ENCODE measurements at regions not wholly inside any gene's neighbourhood (a gene's known extent, or its start where the extent isn't known, plus 50 kb on each side); places are given as distances from the start of the nearest gene placed in this dataset.

DNA sequence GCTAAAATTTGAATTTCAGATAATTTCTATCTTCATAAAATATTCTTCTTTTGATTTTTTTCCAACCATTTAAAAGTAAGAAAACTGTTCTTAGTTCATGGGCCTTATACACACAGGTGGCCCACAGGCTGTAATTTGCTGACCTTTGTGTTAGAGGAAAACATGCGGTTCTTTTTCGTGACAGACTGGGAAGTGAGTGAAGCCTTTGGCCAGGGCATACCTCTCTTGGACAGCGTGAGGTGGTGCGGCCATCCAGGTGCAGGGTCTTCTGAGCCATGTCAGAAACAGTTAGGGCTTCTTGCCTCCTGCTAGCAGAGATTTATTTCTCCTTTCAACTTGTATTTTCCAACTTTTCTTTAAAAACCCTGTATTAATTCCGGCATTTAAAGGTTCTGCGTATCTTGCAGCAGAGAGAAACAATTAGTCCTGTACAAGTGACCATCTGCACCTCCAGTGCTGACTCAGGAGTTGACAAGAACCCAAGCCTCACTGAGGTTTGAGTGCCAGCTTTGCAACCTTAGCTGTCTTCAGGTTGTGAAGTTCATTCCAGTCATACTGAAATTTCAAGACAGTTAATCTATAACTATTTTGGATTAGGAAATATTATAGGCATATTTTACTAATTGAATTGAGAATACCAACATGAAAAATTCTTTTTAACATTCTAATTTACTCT lies 177.8 kb downstream of the LY86 start:
- no peak overlapping the region for H3K4me3 ChIP-seq (replicated peaks in 1 of 2; ENCODE audit: low read depth in 2 of 2, low read length in 2 of 2)
- DNase-seq (ENCODE audit: low read depth in 2 of 2), result no peak
- TF ChIP-seq, protein P1, sequence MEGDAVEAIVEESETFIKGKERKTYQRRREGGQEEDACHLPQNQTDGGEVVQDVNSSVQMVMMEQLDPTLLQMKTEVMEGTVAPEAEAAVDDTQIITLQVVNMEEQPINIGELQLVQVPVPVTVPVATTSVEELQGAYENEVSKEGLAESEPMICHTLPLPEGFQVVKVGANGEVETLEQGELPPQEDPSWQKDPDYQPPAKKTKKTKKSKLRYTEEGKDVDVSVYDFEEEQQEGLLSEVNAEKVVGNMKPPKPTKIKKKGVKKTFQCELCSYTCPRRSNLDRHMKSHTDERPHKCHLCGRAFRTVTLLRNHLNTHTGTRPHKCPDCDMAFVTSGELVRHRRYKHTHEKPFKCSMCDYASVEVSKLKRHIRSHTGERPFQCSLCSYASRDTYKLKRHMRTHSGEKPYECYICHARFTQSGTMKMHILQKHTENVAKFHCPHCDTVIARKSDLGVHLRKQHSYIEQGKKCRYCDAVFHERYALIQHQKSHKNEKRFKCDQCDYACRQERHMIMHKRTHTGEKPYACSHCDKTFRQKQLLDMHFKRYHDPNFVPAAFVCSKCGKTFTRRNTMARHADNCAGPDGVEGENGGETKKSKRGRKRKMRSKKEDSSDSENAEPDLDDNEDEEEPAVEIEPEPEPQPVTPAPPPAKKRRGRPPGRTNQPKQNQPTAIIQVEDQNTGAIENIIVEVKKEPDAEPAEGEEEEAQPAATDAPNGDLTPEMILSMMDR (IDR thresholded peaks at IDR 0.05; ENCODE audit: low read depth, low read length), result no peak

DNA sequence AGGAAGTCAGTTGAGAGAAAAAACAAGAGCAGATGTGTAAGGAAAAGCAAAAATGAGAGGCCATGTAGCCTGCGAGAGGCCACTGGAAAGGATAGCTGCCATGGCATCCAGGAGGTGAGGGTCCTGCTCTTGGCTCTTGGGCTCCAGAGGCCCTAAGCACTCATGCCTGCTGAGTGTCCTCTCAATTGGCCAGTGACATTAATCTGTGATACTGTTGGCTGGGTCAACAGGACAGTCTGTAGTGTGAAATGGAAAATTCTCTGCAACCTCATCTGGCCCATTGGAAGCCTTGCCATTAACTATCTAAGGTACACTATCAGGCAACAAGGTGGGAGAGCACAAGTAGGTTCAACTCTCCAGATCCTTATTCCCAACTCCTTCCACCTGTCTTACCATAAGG lies 180.9 kb downstream of the LY86 start:
- no peak for DNase-seq (ENCODE audit: low read depth in 2 of 2)
- TF ChIP-seq, protein P1 (IDR thresholded peaks at IDR 0.05; ENCODE audit: low read depth, low read length), result no peak

DNA sequence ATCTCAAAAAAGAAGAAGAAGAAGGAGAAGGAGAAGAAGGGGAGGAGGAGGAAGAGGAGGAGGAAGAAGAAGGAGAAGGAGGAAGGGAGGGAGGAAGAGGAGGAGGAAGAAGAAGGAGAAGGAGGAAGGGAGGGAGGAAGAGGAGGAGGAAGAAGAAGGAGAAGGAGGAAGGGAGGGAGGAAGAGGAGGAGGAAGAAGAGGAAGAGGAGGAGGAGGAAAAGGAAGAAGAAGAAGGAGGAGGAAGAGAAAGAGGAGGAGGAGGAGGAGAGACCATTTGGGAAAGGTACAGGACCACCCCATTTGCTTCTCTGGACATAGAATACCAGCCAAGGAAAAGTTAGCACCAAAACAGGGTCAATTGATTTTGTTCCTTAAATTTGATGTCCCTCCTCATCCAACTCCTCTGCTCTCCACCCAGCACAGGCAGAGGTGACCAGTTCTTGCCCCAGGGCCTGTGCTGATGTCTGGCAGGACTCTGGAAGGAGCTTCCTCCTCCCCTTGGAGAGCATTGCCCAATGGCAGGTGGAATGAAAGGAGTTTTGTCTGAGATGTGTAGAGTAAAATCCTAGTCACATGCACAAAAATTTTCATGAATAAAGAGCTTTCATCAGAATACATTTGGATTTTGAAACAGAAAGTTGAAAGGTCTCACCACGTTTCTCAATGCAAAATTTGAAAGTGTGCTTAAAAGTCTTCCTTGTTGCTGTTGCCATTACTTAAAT lies 182.9 kb downstream of the LY86 start:
- no peak overlapping the region for H3K4me3 ChIP-seq (replicated peaks in 1 of 2; ENCODE audit: low read depth in 2 of 2, low read length in 2 of 2)
- DNase-seq (ENCODE audit: low read depth in 2 of 2), result no peak
- TF ChIP-seq, protein P1 (IDR thresholded peaks at IDR 0.05; ENCODE audit: low read depth, low read length), result no peak

More for the DNA sequence above, 180.9 kb downstream of the LY86 start:
- H3K4me3 ChIP-seq (replicated peaks in 1 of 2; ENCODE audit: low read depth in 2 of 2, low read length in 2 of 2), result no peak overlapping the region

DNA sequence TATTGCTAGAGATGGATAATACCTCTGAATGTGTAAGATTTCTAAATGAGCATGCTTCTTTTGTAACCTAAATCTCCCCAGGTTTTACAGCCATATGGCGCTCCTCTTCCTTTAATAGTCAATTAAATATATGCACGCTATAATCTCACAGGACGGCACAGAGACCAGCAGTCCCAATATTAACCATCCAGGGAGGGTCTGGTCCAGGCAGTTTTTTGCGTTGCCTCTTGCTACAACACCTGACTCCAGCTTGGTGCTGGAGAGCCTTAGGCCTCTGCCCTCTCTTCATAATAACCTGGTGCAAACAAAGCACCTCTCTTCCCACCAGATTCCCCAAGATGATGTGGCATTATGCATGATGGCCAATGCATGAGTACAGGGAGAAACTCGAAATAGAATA lies 183.4 kb downstream of the LY86 start:
- TF ChIP-seq, protein P1 (IDR thresholded peaks at IDR 0.05; ENCODE audit: low read depth, low read length), result no peak
- no peak overlapping the region for H3K4me3 ChIP-seq (replicated peaks in 1 of 2; ENCODE audit: low read depth in 2 of 2, low read length in 2 of 2)
- no peak for DNase-seq (ENCODE audit: low read depth in 2 of 2)

DNA sequence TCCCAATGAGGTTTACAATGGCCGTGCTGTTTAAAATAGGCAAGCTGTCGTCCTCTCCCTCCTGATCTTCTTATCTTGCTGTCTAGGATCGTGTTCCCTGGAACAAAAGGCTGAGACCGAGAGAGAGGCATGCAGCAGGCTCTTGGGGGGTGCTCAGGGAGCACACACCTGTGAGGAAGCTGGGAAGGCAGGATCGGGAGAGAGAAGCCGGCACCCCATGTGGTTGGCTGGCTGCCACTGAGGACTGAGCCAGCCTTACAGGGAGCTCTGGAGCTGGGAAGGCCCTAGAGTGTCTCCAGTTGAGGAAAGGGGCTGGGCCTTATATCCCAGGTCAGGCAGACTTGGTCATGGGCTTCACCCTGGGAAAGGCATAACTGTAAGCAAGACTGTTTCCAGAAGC lies 184.2 kb downstream of the LY86 start:
- no peak for DNase-seq (ENCODE audit: low read depth in 2 of 2)
- no peak overlapping the region for H3K4me3 ChIP-seq (replicated peaks in 1 of 2; ENCODE audit: low read depth in 2 of 2, low read length in 2 of 2)
- TF ChIP-seq, protein P1 (IDR thresholded peaks at IDR 0.05; ENCODE audit: low read depth, low read length), result no peak

DNA sequence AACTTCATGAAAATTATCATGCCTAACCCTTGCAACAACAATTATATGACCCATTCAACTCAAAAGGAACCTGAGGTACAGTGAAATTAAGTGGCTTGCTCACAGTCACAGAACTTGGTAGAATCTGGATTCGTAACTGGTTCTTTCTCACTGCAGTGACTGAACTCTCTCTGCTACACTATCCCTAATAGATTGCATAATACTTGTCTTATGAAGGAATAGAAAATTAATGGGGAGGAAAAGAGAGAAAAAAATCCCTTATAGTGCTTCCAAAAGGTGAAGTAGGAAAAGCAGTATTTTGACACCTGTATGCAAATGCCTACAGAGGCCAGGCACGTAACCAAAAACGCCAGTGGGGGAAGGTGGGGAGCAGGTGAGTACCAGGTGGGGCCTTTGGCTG lies 186.6 kb downstream of the LY86 start:
- H3K4me3 ChIP-seq (replicated peaks in 1 of 2; ENCODE audit: low read depth in 2 of 2, low read length in 2 of 2), result no peak overlapping the region
- TF ChIP-seq, protein P1 (IDR thresholded peaks at IDR 0.05; ENCODE audit: low read depth, low read length), result no peak
- no peak for DNase-seq (ENCODE audit: low read depth in 2 of 2)
